ENCODE measurements at regions not wholly inside any gene's neighbourhood (a gene's known extent, or its start where the extent isn't known, plus 50 kb on each side); places are given as distances from the start of the nearest gene placed in this dataset.

DNA sequence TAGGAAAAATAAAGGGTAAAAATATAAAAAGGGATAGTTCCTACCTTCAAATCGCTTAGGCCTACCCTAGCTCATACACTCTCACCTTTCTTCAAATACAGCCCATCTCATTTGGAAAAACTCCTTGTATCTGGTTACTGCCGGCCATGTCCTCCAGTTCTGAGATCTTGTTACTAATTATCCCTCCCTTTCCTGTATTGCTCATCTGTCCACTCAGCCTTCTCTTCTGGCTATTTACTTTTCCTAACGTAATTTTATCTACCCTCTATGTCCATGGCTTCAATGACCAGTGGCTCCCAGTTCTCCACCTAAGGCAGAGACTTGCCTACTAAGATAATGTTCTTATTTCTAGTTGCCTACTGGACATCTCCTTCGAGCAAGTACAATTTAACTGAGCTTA is 342.9 kb upstream of the ACVR2A start:
- no peak for ATAC-seq
- TF ChIP-seq TOX (CRISPR knock-in tag; IDR thresholded peaks at IDR 0.05; ENCODE audit: borderline replicate concordance) (no peak), CSDC2 (CRISPR knock-in tag; IDR thresholded peaks at IDR 0.05) (no peak), PATZ1 (CRISPR knock-in tag; IDR thresholded peaks at IDR 0.05; ENCODE audit: borderline replicate concordance) (no peak), TSHZ2 (CRISPR knock-in tag; IDR thresholded peaks at IDR 0.05) (no peak), OSR1 (CRISPR knock-in tag; IDR thresholded peaks at IDR 0.05) (no peak), ZNF565 (CRISPR knock-in tag; conservative IDR thresholded peaks at IDR 0.05; ENCODE audit: low read depth) (no peak), RARB (CRISPR knock-in tag; IDR thresholded peaks at IDR 0.05) (no peak), ARNTL (CRISPR knock-in tag; IDR thresholded peaks at IDR 0.05; ENCODE audit: borderline replicate concordance, low read depth) (no peak), BACH2 (CRISPR knock-in tag; IDR thresholded peaks at IDR 0.05; ENCODE audit: borderline replicate concordance) (no peak), ESRRG (CRISPR knock-in tag; IDR thresholded peaks at IDR 0.05) (no peak), ZC3H10 (CRISPR knock-in tag; IDR thresholded peaks at IDR 0.05) (no peak), TCF4 (CRISPR knock-in tag; IDR thresholded peaks at IDR 0.05; ENCODE audit: borderline replicate concordance) (no peak), CSRNP3 (CRISPR knock-in tag; IDR thresholded peaks at IDR 0.05) (no peak)

GRCh38 chr2:147500819-147501395 is 343.9 kb upstream of the ACVR2A start:
- TF ChIP-seq ZC3H10 (CRISPR knock-in tag; IDR thresholded peaks at IDR 0.05) = no peak
- TF ChIP-seq PATZ1 (CRISPR knock-in tag; IDR thresholded peaks at IDR 0.05; ENCODE audit: borderline replicate concordance) = no peak
- no peak for TF ChIP-seq TCF4 (CRISPR knock-in tag; IDR thresholded peaks at IDR 0.05; ENCODE audit: borderline replicate concordance)
- TF ChIP-seq ISL1 (CRISPR knock-in tag; IDR thresholded peaks at IDR 0.05) = no peak
- TF ChIP-seq GLIS3 (CRISPR knock-in tag; IDR thresholded peaks at IDR 0.05) = no peak
- no peak for TF ChIP-seq TSHZ2 (CRISPR knock-in tag; IDR thresholded peaks at IDR 0.05)
- no peak for TF ChIP-seq ZFP30 (CRISPR knock-in tag; IDR thresholded peaks at IDR 0.05)
- TF ChIP-seq CSRNP3 (CRISPR knock-in tag; IDR thresholded peaks at IDR 0.05) = no peak
- TF ChIP-seq ESRRG (CRISPR knock-in tag; IDR thresholded peaks at IDR 0.05) = no peak
- TF ChIP-seq CSDC2 (CRISPR knock-in tag; IDR thresholded peaks at IDR 0.05) = no peak
- no peak for TF ChIP-seq ZNF70 (CRISPR knock-in tag; IDR thresholded peaks at IDR 0.05)
- ATAC-seq = no peak
